ENCODE measurements at regions not wholly inside any gene's neighbourhood (a gene's known extent, or its start where the extent isn't known, plus 50 kb on each side); places are given as distances from the start of the nearest gene placed in this dataset.

- Histone ChIP-seq H3K27ac (no peak overlapping the region), H3K27me3 (replicated peaks) (no peaks in the 10 kb centered on the region), H3K36me3 (replicated peaks) (no peaks in the 10 kb centered on the region), H3K4me3 (ENCODE audit: low read depth, low read length) (no peak overlapping the region)
- no peak for DNase-seq
- in situ Hi-C loops (cut with HindIII; ENCODE audit: low pct_ligation_motif_present, low sequenced_read_pairs), result no loop called here
- TF ChIP-seq CTCF (IDR thresholded peaks at IDR 0.05; ENCODE audit: low read depth, low read length, missing control alignments), result no peak
Measured at GRCh38 chr14:42654707-42655106, 1048.0 kb downstream of the LRFN5 start.

GRCh38 chr14:42642787-42643186 is 1036.1 kb downstream of the LRFN5 start:
- Histone ChIP-seq H3K27ac (no peak overlapping the region), H3K27me3 (replicated peaks) (no peaks in the 10 kb centered on the region), H3K4me3 (ENCODE audit: low read depth, low read length) (no peak overlapping the region), H3K36me3 (replicated peaks) (no peaks in the 10 kb centered on the region)
- TF ChIP-seq CTCF (IDR thresholded peaks at IDR 0.05; ENCODE audit: low read depth, low read length, missing control alignments), result no peak
- in situ Hi-C loops (cut with HindIII; ENCODE audit: low pct_ligation_motif_present, low sequenced_read_pairs), result no loop called here
- DNase-seq, result no peak

GRCh38 chr14:42633504-42634095 is 1026.9 kb downstream of the LRFN5 start:
- H3K4me3 ChIP-seq (ENCODE audit: low read depth, low read length), result no peak overlapping the region
- no peak overlapping the region for H3K27ac ChIP-seq
- TF ChIP-seq CTCF (IDR thresholded peaks at IDR 0.05; ENCODE audit: low read depth, low read length, missing control alignments), result no peak
- in situ Hi-C loops (cut with HindIII; ENCODE audit: low pct_ligation_motif_present, low sequenced_read_pairs), result no loop called here
- H3K36me3 ChIP-seq (replicated peaks), result no peaks in the 10 kb centered on the region
- DNase-seq, result no peak
- no peaks in the 10 kb centered on the region for H3K27me3 ChIP-seq (replicated peaks)

- in situ Hi-C loops (cut with HindIII; ENCODE audit: low pct_ligation_motif_present, low sequenced_read_pairs), result no loop called here
- Histone ChIP-seq H3K4me3 (ENCODE audit: low read depth, low read length) (no peak overlapping the region), H3K27me3 (replicated peaks) (no peaks in the 10 kb centered on the region), H3K27ac (no peak overlapping the region), H3K36me3 (replicated peaks) (no peaks in the 10 kb centered on the region)
- TF ChIP-seq CTCF (IDR thresholded peaks at IDR 0.05; ENCODE audit: low read depth, low read length, missing control alignments), result no peak
- DNase-seq, result no peak
Measured at GRCh38 chr14:42629553-42629952, 1022.9 kb downstream of the LRFN5 start.

GRCh38 chr14:42628602-42629001 is 1021.9 kb downstream of the LRFN5 start:
- no peak overlapping the region for H3K27ac ChIP-seq
- in situ Hi-C loops (cut with HindIII; ENCODE audit: low pct_ligation_motif_present, low sequenced_read_pairs), result no loop called here
- no peaks in the 10 kb centered on the region for H3K27me3 ChIP-seq (replicated peaks)
- no peak for TF ChIP-seq CTCF (IDR thresholded peaks at IDR 0.05; ENCODE audit: low read depth, low read length, missing control alignments)
- no peak for DNase-seq
- H3K4me3 ChIP-seq (ENCODE audit: low read depth, low read length), result no peak overlapping the region
- no peaks in the 10 kb centered on the region for H3K36me3 ChIP-seq (replicated peaks)

- H3K36me3 ChIP-seq (replicated peaks), result no peaks in the 10 kb centered on the region
- H3K4me3 ChIP-seq (ENCODE audit: low read depth, low read length), result no peak overlapping the region
- H3K27ac ChIP-seq, result no peak overlapping the region
- DNase-seq, result no peak
- in situ Hi-C loops (cut with HindIII; ENCODE audit: low pct_ligation_motif_present, low sequenced_read_pairs), result no loop called here
- TF ChIP-seq CTCF (IDR thresholded peaks at IDR 0.05; ENCODE audit: low read depth, low read length, missing control alignments), result no peak
- H3K27me3 ChIP-seq (replicated peaks), result no peaks in the 10 kb centered on the region
Measured at GRCh38 chr14:42626986-42627385, 1020.3 kb downstream of the LRFN5 start.
